H1 (cell line): ENCODE measurements at regions not wholly inside any gene's neighbourhood (a gene's known extent, or its start where the extent isn't known, plus 50 kb on each side); places are given as distances from the start of the nearest gene placed in this dataset.

Source experiments
- CTCF ChIA-PET: fragments of 300-600 bp; sonication (Branson Sonifier 250); formaldehyde crosslinking; loops from one replicate; lab custom pipeline; 2021; ENCODE audit not compliant: partially characterized antibody; lab: Charles Lee
- POLR2A ChIA-PET: fragments of 300-600 bp; sonication (Branson Sonifier 250); formaldehyde crosslinking; loops from one replicate; lab custom pipeline; 2021; ENCODE audit warnings: inconsistent platforms; ENCODE audit not compliant: partially characterized antibody; lab: Charles Lee
- DNase-seq, 2 experiments: peaks; one replicate each; pipeline versions ENCODE4 v3.0.0 to v3.0.0-alpha.2; 2010 to 2022; ENCODE audit warnings: low spot score in 2 of 2, low read depth in 1 of 2, mixed read lengths in 1 of 2
- FAIRE-seq: peaks from 2 replicates; lab custom pipeline; 2011; peaks lifted over from hg19 to GRCh38; lab: Jason Lieb, UNC
- H2AFZ ChIP-seq: 2 replicates; pipeline ENCODE4 v1.8.1; 2012; ENCODE audit warnings: low read length, inconsistent platforms
- H2AK5ac ChIP-seq: 2 replicates; pipeline ENCODE4 v1.6.1; 2013; ENCODE audit warnings: low read depth, low read length
- H2BK120ac ChIP-seq: replicated peaks from 2 replicates; pipeline ENCODE3; 2013; ENCODE audit warnings: low read depth, low read length, inconsistent platforms
- H2BK12ac ChIP-seq: 2 replicates; pipeline ENCODE4 v1.6.1; 2013; ENCODE audit warnings: low read depth, low read length
- H2BK15ac ChIP-seq: 2 replicates; pipeline ENCODE4 v1.6.1; 2013; ENCODE audit warnings: low read length
- H2BK20ac ChIP-seq: 2 replicates; pipeline ENCODE4 v1.6.1; 2013; ENCODE audit warnings: low read length
- H2BK5ac ChIP-seq: 2 replicates; pipeline ENCODE4 v1.6.1; 2013; ENCODE audit warnings: low read depth, low read length
- H3K14ac ChIP-seq: 2 replicates; pipeline ENCODE4 v1.6.1; 2013; ENCODE audit warnings: inconsistent platforms; ENCODE audit not compliant: insufficient read length
- H3K18ac ChIP-seq: 2 replicates; pipeline ENCODE4 v1.6.1; 2013; ENCODE audit warnings: low read length; ENCODE audit errors: extremely low read depth
- H3K23ac ChIP-seq: 2 replicates; pipeline ENCODE4 v1.6.1; 2013; ENCODE audit warnings: inconsistent platforms; ENCODE audit not compliant: insufficient read length
- H3K23me2 ChIP-seq: 2 replicates; pipeline ENCODE4 v1.6.1; 2013; ENCODE audit warnings: low read depth, low read length
- H3K27ac ChIP-seq: 2 replicates; pipeline ENCODE4 v1.6.1; 2011; ENCODE audit warnings: low read depth, low read length, inconsistent platforms
- H3K27me3 ChIP-seq, 4 experiments: replicated peaks in 1 of 4; 1 replicate in 1 of 4; 2 replicates in 3 of 4; pipeline versions ENCODE4 v1.6.1 to v1.8.1; 2011 to 2013; ENCODE audit warnings: low read length in 3 of 4, mild to moderate bottlenecking in 3 of 4, inconsistent platforms in 2 of 4, mixed read lengths in 2 of 4, moderate library complexity in 1 of 4; ENCODE audit not compliant: control insufficient read depth in 3 of 4, insufficient read depth in 3 of 4; ENCODE audit errors: extremely low read depth in 1 of 4
- H3K36me3 ChIP-seq, 4 experiments: 2 replicates each; pipeline versions ENCODE4 v1.6.1 to v1.8.1; 2011 to 2013; ENCODE audit warnings: mild to moderate bottlenecking in 4 of 4, low read length in 3 of 4, moderate library complexity in 2 of 4, control low read depth in 1 of 4, inconsistent platforms in 1 of 4; ENCODE audit not compliant: insufficient read depth in 4 of 4, control insufficient read depth in 2 of 4
- H3K4ac ChIP-seq: replicated peaks from 2 replicates; pipeline ENCODE3; 2013; ENCODE audit warnings: low read length, low read depth, mixed read lengths, inconsistent platforms; ENCODE audit not compliant: insufficient read length
- H3K4me1 ChIP-seq, 4 experiments: replicated peaks in 1 of 4; 1 replicate in 1 of 4; 2 replicates in 3 of 4; pipeline versions ENCODE4 v1.6.1 to v1.8.1; 2011 to 2013; ENCODE audit warnings: low read length in 3 of 4, inconsistent platforms in 2 of 4, mixed read lengths in 1 of 4; ENCODE audit not compliant: insufficient read depth in 4 of 4, control insufficient read depth in 3 of 4
- H3K4me2 ChIP-seq, 2 experiments: 2 replicates each; pipeline versions ENCODE4 v1.6.1 to v1.8.1; 2011 to 2013; ENCODE audit warnings: low read depth in 2 of 2, low read length in 2 of 2, control low read depth in 1 of 2, inconsistent platforms in 1 of 2, mild to moderate bottlenecking in 1 of 2; ENCODE audit not compliant: insufficient read depth in 1 of 2
- H3K4me3 ChIP-seq, 4 experiments: fragments of 200-600, 300-600 bp in 1 of 4; sonication (generic), shearing (Covaris generic), sonication (Bioruptor Twin) in 1 of 4; 2 replicates each; pipeline versions ENCODE4 v1.5.1 to v1.8.1; 2011 to 2016; ENCODE audit warnings: low read length in 4 of 4, low read depth in 3 of 4, control low read depth in 2 of 4, inconsistent platforms in 2 of 4, mild to moderate bottlenecking in 2 of 4, mixed read lengths in 1 of 4, moderate library complexity in 1 of 4; ENCODE audit not compliant: insufficient read depth in 2 of 4; ENCODE audit errors: extremely low read depth in 1 of 4
- H3K56ac ChIP-seq: replicated peaks from 2 replicates; pipeline ENCODE3; 2013; ENCODE audit warnings: low read depth, mild to moderate bottlenecking, mixed read lengths, low read length, inconsistent platforms; ENCODE audit not compliant: insufficient read length
- H3K79me1 ChIP-seq: 2 replicates; pipeline ENCODE4 v1.6.1; 2013; ENCODE audit warnings: low read depth, low read length, control low read depth
- H3K79me2 ChIP-seq, 2 experiments: 2 replicates each; pipeline versions ENCODE4 v1.6.1 to v1.8.1; 2012 to 2013; ENCODE audit warnings: low read length in 2 of 2, mild to moderate bottlenecking in 2 of 2, inconsistent platforms in 1 of 2; ENCODE audit not compliant: insufficient read depth in 2 of 2, control insufficient read depth in 1 of 2
- H3K9ac ChIP-seq, 4 experiments: replicated peaks in 1 of 4; 1 replicate in 1 of 4; 2 replicates in 3 of 4; pipeline versions ENCODE4 v1.6.1 to v1.8.1; 2011 to 2013; ENCODE audit warnings: low read depth in 3 of 4, low read length in 3 of 4, control low read depth in 2 of 4, mild to moderate bottlenecking in 2 of 4, moderate library complexity in 2 of 4, inconsistent platforms in 1 of 4; ENCODE audit errors: extremely low read depth in 1 of 4
- H3K9me3 ChIP-seq, 2 experiments: 2 replicates each; pipeline versions ENCODE4 v1.6.1 to v1.8.1; 2012 to 2013; ENCODE audit warnings: mild to moderate bottlenecking in 2 of 2, moderate library complexity in 2 of 2, control low read depth in 1 of 2, inconsistent platforms in 1 of 2, low read depth in 1 of 2, low read length in 1 of 2, mixed read lengths in 1 of 2; ENCODE audit not compliant: insufficient read depth in 2 of 2
- H4K20me1 ChIP-seq, 2 experiments: replicated peaks in 1 of 2; 2 replicates each; pipeline versions ENCODE3 to v1.8.1; 2011 to 2013; ENCODE audit warnings: inconsistent platforms in 2 of 2, low read length in 2 of 2, mild to moderate bottlenecking in 1 of 2; ENCODE audit not compliant: insufficient read depth in 2 of 2, control insufficient read depth in 1 of 2
- H4K5ac ChIP-seq: 2 replicates; pipeline ENCODE4 v1.6.1; 2013; ENCODE audit warnings: low read length, low read depth, mixed read lengths, inconsistent platforms; ENCODE audit not compliant: insufficient read length
- H4K8ac ChIP-seq: 2 replicates; pipeline ENCODE4 v1.8.0; 2013; ENCODE audit warnings: mild to moderate bottlenecking, moderate library complexity, low read length, inconsistent platforms; ENCODE audit not compliant: insufficient read depth; ENCODE audit errors: extremely low read depth
- H4K91ac ChIP-seq: replicated peaks from 2 replicates; pipeline ENCODE3; 2013; ENCODE audit warnings: low read length, mixed read lengths, inconsistent platforms; ENCODE audit not compliant: insufficient read length
- CBX8 ChIP-seq: fragments of 300-800, 300-1000 bp; sonication (generic); IDR thresholded peaks from 2 replicates; pipeline ENCODE4 v1.7.1; 2016; ENCODE audit warnings: low read depth, low read length, borderline replicate concordance
- MAFK ChIP-seq: IDR thresholded peaks from 2 replicates; pipeline ENCODE4 v1.6.1; 2012; ENCODE audit warnings: low read depth, mild to moderate bottlenecking, improper control_type of control experiment, low read length
- RFX5 ChIP-seq: IDR thresholded peaks from 2 replicates; pipeline ENCODE4 v1.6.1; 2011; ENCODE audit warnings: low read depth, low read length, improper control_type of control experiment, borderline replicate concordance
- SRF ChIP-seq: IDR thresholded peaks from 2 replicates; pipeline ENCODE4 v1.6.1; 2011; ENCODE audit warnings: mild to moderate bottlenecking, low read depth, low read length, moderate library complexity
- whole genome bisulfite sequencing, 2 experiments: shearing (Covaris generic) in 1 of 2; methylation state at CpG; one replicate each; pipeline versions ENCODE4 v1.1.6 to v1.1.7; 2013 to 2015; ENCODE audit warnings: low lambda C conversion rate in 2 of 2, mixed read lengths in 2 of 2, inconsistent platforms in 1 of 2, low coverage in 1 of 2, missing lambda C conversion rate in 1 of 2; ENCODE audit not compliant: insufficient replicate concordance in 2 of 2, insufficient coverage in 1 of 2, insufficient read length in 1 of 2; ENCODE audit errors: extremely low coverage in 1 of 2, missing lambda C conversion rate in 1 of 2; 5-methylcytosine and 5-hydroxymethylcytosine counted together

- H3K14ac ChIP-seq, result no peak overlapping the region
- H4K8ac ChIP-seq, result no peak overlapping the region
- FAIRE-seq, result no peak
Measured at GRCh38 chr5:108461628-108462367, 79.9 kb upstream of the FBXL17 start.

More at GRCh38 chr5:108461628-108462367, 79.9 kb upstream of the FBXL17 start:
- Histone ChIP-seq H3K23ac (no peak overlapping the region), H2BK15ac (no peak overlapping the region), H3K4ac (no peak overlapping the region), H3K56ac (no peak overlapping the region), H4K20me1 (no peaks in the 10 kb centered on the region), H3K4me3 (no peak overlapping the region), H3K36me3 (no peaks in the 10 kb centered on the region), H3K79me1 (no peaks in the 10 kb centered on the region), H2AFZ (no peak overlapping the region), H3K18ac (no peak overlapping the region), H4K91ac (no peak overlapping the region), H2BK20ac (no peak overlapping the region), H3K27me3 (no peaks in the 10 kb centered on the region), H2AK5ac (no peak overlapping the region), H2BK12ac (no peak overlapping the region), H2BK5ac (no peak overlapping the region), H3K27ac (no peak overlapping the region), H4K5ac (no peak overlapping the region), H3K9ac (no peak overlapping the region), H2BK120ac (no peak overlapping the region), H3K4me2 (no peak overlapping the region), H3K9me3 (no peaks in the 10 kb centered on the region), H3K23me2 (no peaks in the 10 kb centered on the region), H3K79me2 (no peaks in the 10 kb centered on the region), H3K4me1 (no peaks in the 10 kb centered on the region)
- CTCF ChIA-PET, result interaction anchor here (0.6 kb wide), 1 partner anchor 1274 kb away, joined by 3 read pairs; no protein-coding TSS in a partner anchor
- 83% methylated on average over 1 of the region's 1 CpG; no CpG with 5 or more reads in 1 of the 2 experiments for WGBS, 2 experiments
- TF ChIP-seq SRF (no peak), RFX5 (no peak), CBX8 (no peak), MAFK (peak; percentile 55; the same call in 1 of the 2 replicates)
- DNase-seq, result no peak
- POLR2A ChIA-PET, result no interaction called here
